Hepatocyte (in vitro differentiated cells): ENCODE measurements at regions not wholly inside any gene's neighbourhood (a gene's known extent, or its start where the extent isn't known, plus 50 kb on each side); places are given as distances from the start of the nearest gene placed in this dataset.

ENCODE experiments used
- CTCF ChIP-seq: fragments of 200-600 bp; sonication (generic); IDR thresholded peaks from 2 replicates; pipeline ENCODE4 v1.5.1; 2016; ENCODE audit warnings: antibody characterized with exemption, mild to moderate bottlenecking; ENCODE audit not compliant: poor library complexity
- EZH2 ChIP-seq: fragments of 200-600 bp; sonication (generic); IDR thresholded peaks from 2 replicates; pipeline ENCODE4 v1.6.1; 2016; ENCODE audit warnings: antibody characterized with exemption, mild to moderate bottlenecking, borderline replicate concordance
- EZH2phosphoT487 ChIP-seq: fragments of 200-600 bp; sonication (generic); IDR thresholded peaks from one replicate; pipeline ENCODE4 v1.6.1; 2018; ENCODE audit warnings: antibody characterized with exemption, mild to moderate bottlenecking, low read depth, moderate library complexity; ENCODE audit not compliant: unreplicated experiment, severe bottlenecking

DNA sequence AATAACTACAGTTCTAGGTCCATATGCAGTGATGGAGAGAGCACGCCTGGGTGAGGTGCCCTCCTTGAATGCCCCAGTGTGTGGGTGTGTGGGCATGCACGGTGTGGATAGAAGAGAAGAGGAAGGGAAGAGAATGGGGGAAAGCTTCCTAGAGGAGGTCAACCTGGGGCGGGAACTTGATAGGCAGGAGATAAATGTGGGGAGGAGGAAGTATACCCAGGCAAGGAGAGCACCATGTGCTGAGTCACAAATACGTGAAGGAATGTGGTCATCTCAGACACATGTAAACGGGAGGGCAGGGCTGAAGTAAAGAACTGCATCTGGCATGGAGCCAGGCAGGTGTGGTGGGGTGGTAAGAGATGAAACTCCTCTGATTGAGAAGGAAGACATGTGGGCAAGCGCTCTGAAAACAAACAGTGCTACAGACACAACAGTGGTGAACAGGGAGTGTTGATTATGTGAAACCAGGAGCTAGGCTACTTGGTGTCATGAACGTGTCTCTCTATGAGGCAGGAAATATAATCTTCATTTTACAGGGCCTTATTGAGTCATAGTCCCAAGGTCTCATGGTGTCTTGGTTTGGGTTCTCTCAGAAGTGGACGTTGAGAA, 61.5 kb upstream of the EED start:
- TF ChIP-seq CTCF (no peak), EZH2phosphoT487 (no peak), EZH2 (no peak)
